ENCODE measurements at regions not wholly inside any gene's neighbourhood (a gene's known extent, or its start where the extent isn't known, plus 50 kb on each side); places are given as distances from the start of the nearest gene placed in this dataset.

GRCh38 chr20:17128206-17128605, 98.6 kb upstream of the PCSK2 start:
- no peak for TF ChIP-seq CTCF (conservative IDR thresholded peaks at IDR 0.05)
- Histone ChIP-seq H3K14ac (ENCODE audit: insufficient read depth, low read length) (no peak overlapping the region), H2AK5ac (ENCODE audit: insufficient read length, low read length) (no peak overlapping the region), H2BK120ac (ENCODE audit: low read depth, low read length, poor library complexity, severe bottlenecking) (no peak overlapping the region), H3K27ac (ENCODE audit: insufficient read length, low read depth, low read length) (no peak overlapping the region), H3K79me2 (ENCODE audit: insufficient read depth, low read length) (no peaks in the 10 kb centered on the region), H2BK5ac (ENCODE audit: insufficient read length, low read length) (no peak overlapping the region), H3K4me2 (ENCODE audit: insufficient read depth, insufficient read length, low read length) (no peak overlapping the region), H3K79me1 (ENCODE audit: insufficient read depth, low read depth, low read length, poor library complexity, severe bottlenecking) (no peaks in the 10 kb centered on the region), H2BK20ac (ENCODE audit: low read depth, low read length, poor library complexity, severe bottlenecking) (no peak overlapping the region), H3K23ac (ENCODE audit: insufficient read length, low read depth, low read length) (no peak overlapping the region), H3K27me3 (ENCODE audit: insufficient read depth, low read length) (no peaks in the 10 kb centered on the region), H4K20me1 (ENCODE audit: control insufficient read depth, insufficient read depth, insufficient read length) (no peaks in the 10 kb centered on the region), H2BK15ac (ENCODE audit: low read depth, low read length) (no peak overlapping the region), H2BK12ac (ENCODE audit: insufficient read length, low read depth, low read length) (no peak overlapping the region), H3K23me2 (ENCODE audit: insufficient read length, low read depth, low read length, poor library complexity, severe bottlenecking) (no peaks in the 10 kb centered on the region), H3K18ac (ENCODE audit: insufficient read length, low read depth, low read length) (no peak overlapping the region), H4K8ac (replicated peaks; ENCODE audit: insufficient read length, low read depth, low read length) (no peak overlapping the region), H3K9me3 (ENCODE audit: control insufficient read depth, low read depth, low read length) (no peaks in the 10 kb centered on the region), H4K5ac (ENCODE audit: insufficient read length, low read depth, low read length) (no peak overlapping the region), H3K4ac (ENCODE audit: low read depth, low read length) (no peak overlapping the region), H3K4me1 (ENCODE audit: insufficient read depth, low read length) (no peaks in the 10 kb centered on the region), H3K56ac (ENCODE audit: insufficient read length, low read depth, low read length) (no peak overlapping the region), H3T11ph (ENCODE audit: low read length) (no peak overlapping the region), H4K91ac (ENCODE audit: insufficient read length, low read depth, low read length) (no peak overlapping the region), H3K9ac (ENCODE audit: extremely low read depth, insufficient read length, low read length) (no peak overlapping the region), H2AFZ (ENCODE audit: low read length) (no peak overlapping the region)
- H3K36me3 Mint-ChIP-seq (ENCODE audit: insufficient read depth in 1 of 3, low read depth in 3 of 3) = no peaks in the 10 kb centered on the region
- WGBS (ENCODE audit: extremely low coverage, insufficient read length, low lambda C conversion rate) = no CpG with 5 or more reads among the region's 1 CpG
- H3K9me3 Mint-ChIP-seq = no peaks in the 10 kb centered on the region
- H3K4me1 Mint-ChIP-seq = peaks cover 16 to 17% of the 10 kb centered on the region in 2 experiments
- no peak for DNase-seq
- no peak overlapping the region for H3K4me3 Mint-ChIP-seq
- no peak overlapping the region; a peak in 2 of 7 replicates for H3K27ac Mint-ChIP-seq
- no peaks in the 10 kb centered on the region for H3K27me3 Mint-ChIP-seq (ENCODE audit: low read depth)

Data from H9 (cell line).